Loucy (cell line): ENCODE measurements at regions not wholly inside any gene's neighbourhood (a gene's known extent, or its start where the extent isn't known, plus 50 kb on each side); places are given as distances from the start of the nearest gene placed in this dataset.

Source experiments
- H2AFZ ChIP-seq: fragments of 200-600 bp; sonication (generic); 2 replicates; pipeline ENCODE4 v1.6.0; 2016; ENCODE audit warnings: antibody characterized with exemption, mild to moderate bottlenecking, low read length, moderate library complexity
- H3F3A ChIP-seq: fragments of 200-600 bp; 2 replicates; pipeline ENCODE4 v1.6.0; 2016; ENCODE audit warnings: antibody characterized with exemption, low read depth, mild to moderate bottlenecking
- H3K27me3 ChIP-seq: fragments of 200-600 bp; sonication (generic); 2 replicates; pipeline ENCODE4 v1.6.1; 2014; ENCODE audit warnings: low read length, mild to moderate bottlenecking; ENCODE audit not compliant: insufficient read depth, poor library complexity, severe bottlenecking
- H3K36me3 ChIP-seq: fragments of 200-600 bp; sonication (generic); 2 replicates; pipeline ENCODE4 v1.6.1; 2016; ENCODE audit warnings: low read length; ENCODE audit not compliant: insufficient read depth
- H3K4me1 ChIP-seq: fragments of 200-600 bp; sonication (generic); 2 replicates; pipeline ENCODE4 v1.5.1; 2014; ENCODE audit warnings: low read length, mild to moderate bottlenecking; ENCODE audit not compliant: insufficient read depth, poor library complexity, severe bottlenecking
- H3K4me2 ChIP-seq: fragments of 200-600 bp; sonication (generic); 2 replicates; pipeline ENCODE4 v1.6.0; 2014; ENCODE audit warnings: antibody characterized with exemption, low read length, low read depth, mild to moderate bottlenecking; ENCODE audit not compliant: poor library complexity, severe bottlenecking
- H3K4me3 ChIP-seq: fragments of 200-600 bp; sonication (generic); 2 replicates; pipeline ENCODE4 v1.5.1; 2014; ENCODE audit warnings: low read length, mild to moderate bottlenecking, mixed read lengths; ENCODE audit not compliant: poor library complexity, severe bottlenecking
- H3K79me2 ChIP-seq: fragments of 200-600 bp; sonication (generic); 2 replicates; pipeline ENCODE4 v1.6.1; 2014; ENCODE audit warnings: low read length; ENCODE audit not compliant: insufficient read depth
- H3K9ac ChIP-seq: fragments of 200-600 bp; sonication (generic); 2 replicates; pipeline ENCODE4 v1.6.0; 2014; ENCODE audit warnings: mild to moderate bottlenecking, low read depth, low read length, moderate library complexity; ENCODE audit not compliant: poor library complexity, severe bottlenecking
- H3K9me2 ChIP-seq: fragments of 200-600 bp; sonication (generic); replicated peaks from 2 replicates; pipeline ENCODE4 v1.6.1; 2016; ENCODE audit warnings: low read depth, low read length, mixed read lengths
- H3K9me3 ChIP-seq: fragments of 200-600 bp; sonication (generic); 2 replicates; pipeline ENCODE4 v1.6.1; 2014; ENCODE audit warnings: mild to moderate bottlenecking, antibody characterized with exemption, low read length, low read depth; ENCODE audit not compliant: insufficient read depth
- H4K20me1 ChIP-seq: fragments of 200-600 bp; sonication (generic); 2 replicates; pipeline ENCODE4 v1.6.0; 2014; ENCODE audit warnings: antibody characterized with exemption, low read length, mild to moderate bottlenecking; ENCODE audit not compliant: insufficient read depth, poor library complexity, severe bottlenecking
- EZH2phosphoT487 ChIP-seq: fragments of 200-600 bp; IDR thresholded peaks from 2 replicates; pipeline ENCODE4 v1.6.1; 2018; ENCODE audit warnings: antibody characterized with exemption, mild to moderate bottlenecking, moderate library complexity, borderline replicate concordance
- TF ChIP-seq, protein P1 (sequence below): fragments of 200-600 bp; sonication (generic); conservative IDR thresholded peaks from 2 replicates; pipeline ENCODE4 v1.5.1; 2014; ENCODE audit warnings: mild to moderate bottlenecking, antibody characterized with exemption, low read length

- Histone ChIP-seq H3K79me2 (no peaks in the 10 kb centered on the region), H4K20me1 (no peaks in the 10 kb centered on the region), H3K36me3 (no peaks in the 10 kb centered on the region), H3K4me3 (no peak overlapping the region), H3K9me3 (no peaks in the 10 kb centered on the region), H2AFZ (no peak overlapping the region), H3K4me1 (no peaks in the 10 kb centered on the region), H3K27me3 (no peaks in the 10 kb centered on the region), H3K4me2 (no peak overlapping the region), H3K9me2 (no peaks in the 10 kb centered on the region), H3F3A (no peaks in the 10 kb centered on the region), H3K9ac (no peak overlapping the region)
- TF ChIP-seq EZH2phosphoT487 = no peak
- TF ChIP-seq, protein P1, sequence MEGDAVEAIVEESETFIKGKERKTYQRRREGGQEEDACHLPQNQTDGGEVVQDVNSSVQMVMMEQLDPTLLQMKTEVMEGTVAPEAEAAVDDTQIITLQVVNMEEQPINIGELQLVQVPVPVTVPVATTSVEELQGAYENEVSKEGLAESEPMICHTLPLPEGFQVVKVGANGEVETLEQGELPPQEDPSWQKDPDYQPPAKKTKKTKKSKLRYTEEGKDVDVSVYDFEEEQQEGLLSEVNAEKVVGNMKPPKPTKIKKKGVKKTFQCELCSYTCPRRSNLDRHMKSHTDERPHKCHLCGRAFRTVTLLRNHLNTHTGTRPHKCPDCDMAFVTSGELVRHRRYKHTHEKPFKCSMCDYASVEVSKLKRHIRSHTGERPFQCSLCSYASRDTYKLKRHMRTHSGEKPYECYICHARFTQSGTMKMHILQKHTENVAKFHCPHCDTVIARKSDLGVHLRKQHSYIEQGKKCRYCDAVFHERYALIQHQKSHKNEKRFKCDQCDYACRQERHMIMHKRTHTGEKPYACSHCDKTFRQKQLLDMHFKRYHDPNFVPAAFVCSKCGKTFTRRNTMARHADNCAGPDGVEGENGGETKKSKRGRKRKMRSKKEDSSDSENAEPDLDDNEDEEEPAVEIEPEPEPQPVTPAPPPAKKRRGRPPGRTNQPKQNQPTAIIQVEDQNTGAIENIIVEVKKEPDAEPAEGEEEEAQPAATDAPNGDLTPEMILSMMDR = no peak
Observed at GRCh38 chr7:145909991-145910513, 206.5 kb upstream of the CNTNAP2 start.

GRCh38 chr7:145903658-145904057, 212.9 kb upstream of the CNTNAP2 start:
- H3K79me2 ChIP-seq = no peaks in the 10 kb centered on the region
- H3K9me2 ChIP-seq = no peaks in the 10 kb centered on the region
- H3K9ac ChIP-seq = no peak overlapping the region
- no peak overlapping the region for H3K4me3 ChIP-seq
- no peaks in the 10 kb centered on the region for H4K20me1 ChIP-seq
- no peaks in the 10 kb centered on the region for H3K9me3 ChIP-seq
- no peaks in the 10 kb centered on the region for H3K4me1 ChIP-seq
- H3K27me3 ChIP-seq = no peaks in the 10 kb centered on the region
- no peak for TF ChIP-seq EZH2phosphoT487
- TF ChIP-seq, protein P1 = no peak
- no peaks in the 10 kb centered on the region for H3F3A ChIP-seq
- no peak overlapping the region for H2AFZ ChIP-seq
- H3K4me2 ChIP-seq = no peak overlapping the region
- H3K36me3 ChIP-seq = no peaks in the 10 kb centered on the region

- Histone ChIP-seq H3K4me3 (no peak overlapping the region), H3F3A (no peaks in the 10 kb centered on the region), H3K79me2 (no peaks in the 10 kb centered on the region), H2AFZ (no peak overlapping the region), H3K27me3 (no peaks in the 10 kb centered on the region), H3K9me3 (no peaks in the 10 kb centered on the region), H3K4me1 (no peaks in the 10 kb centered on the region), H3K9me2 (no peaks in the 10 kb centered on the region), H3K4me2 (no peak overlapping the region), H4K20me1 (no peaks in the 10 kb centered on the region), H3K9ac (no peak overlapping the region), H3K36me3 (no peaks in the 10 kb centered on the region)
- no peak for TF ChIP-seq EZH2phosphoT487
- TF ChIP-seq, protein P1 = no peak
Observed at GRCh38 chr7:145902123-145902522, 214.5 kb upstream of the CNTNAP2 start.
